GM19025 (cell line): ENCODE measurements at regions not wholly inside any gene's neighbourhood (a gene's known extent, or its start where the extent isn't known, plus 50 kb on each side); places are given as distances from the start of the nearest gene placed in this dataset.

Experiments used
- ATAC-seq: cut with Tn5 transposase; IDR thresholded peaks from one replicate; pipeline ENCODE4 v1.9.1; 2021; ENCODE audit warnings: mild to moderate bottlenecking, low read depth, moderate library complexity; ENCODE audit not compliant: unreplicated experiment

- no peak for ATAC-seq
Measured at GRCh38 chr17:72507370-72507769, 386.6 kb downstream of the SOX9 start.

- peak; percentile 62 for ATAC-seq
Measured at GRCh38 chr17:72510351-72511016, 389.7 kb downstream of the SOX9 start.

- no peak for ATAC-seq
Measured at GRCh38 chr17:72511242-72511641, 390.4 kb downstream of the SOX9 start.

- ATAC-seq, result no peak
Measured at GRCh38 chr17:72511874-72512273, 391.1 kb downstream of the SOX9 start.

GRCh38 chr17:72512649-72513556, 392.1 kb downstream of the SOX9 start:
- ATAC-seq, result peak; percentile 35

GRCh38 chr17:72514321-72514861, 393.6 kb downstream of the SOX9 start:
- ATAC-seq, result no peak

- no peak for ATAC-seq
Measured at GRCh38 chr17:72514891-72515290, 394.1 kb downstream of the SOX9 start.

- no peak for ATAC-seq
Measured at GRCh38 chr17:72515291-72516065, 394.7 kb downstream of the SOX9 start.

GRCh38 chr17:72516772-72517399, 396.1 kb downstream of the SOX9 start:
- ATAC-seq, result no peak

GRCh38 chr17:72517413-72518158, 396.8 kb downstream of the SOX9 start:
- ATAC-seq, result no peak

GRCh38 chr17:72518159-72518732, 397.4 kb downstream of the SOX9 start:
- no peak for ATAC-seq

- ATAC-seq, result no peak
Measured at GRCh38 chr17:72518753-72519597, 398.2 kb downstream of the SOX9 start.

GRCh38 chr17:72519598-72519936, 398.7 kb downstream of the SOX9 start:
- no peak for ATAC-seq

GRCh38 chr17:72520665-72521303, 400.0 kb downstream of the SOX9 start:
- ATAC-seq, result peak; percentile 59

- ATAC-seq, result no peak
Measured at GRCh38 chr17:72523491-72523890, 402.7 kb downstream of the SOX9 start.

- no peak for ATAC-seq
Measured at GRCh38 chr17:72525225-72526015, 404.6 kb downstream of the SOX9 start.

- ATAC-seq, result no peak
Measured at GRCh38 chr17:72526769-72527168, 405.9 kb downstream of the SOX9 start.
